ENCODE measurements at regions not wholly inside any gene's neighbourhood (a gene's known extent, or its start where the extent isn't known, plus 50 kb on each side); places are given as distances from the start of the nearest gene placed in this dataset.

DNA sequence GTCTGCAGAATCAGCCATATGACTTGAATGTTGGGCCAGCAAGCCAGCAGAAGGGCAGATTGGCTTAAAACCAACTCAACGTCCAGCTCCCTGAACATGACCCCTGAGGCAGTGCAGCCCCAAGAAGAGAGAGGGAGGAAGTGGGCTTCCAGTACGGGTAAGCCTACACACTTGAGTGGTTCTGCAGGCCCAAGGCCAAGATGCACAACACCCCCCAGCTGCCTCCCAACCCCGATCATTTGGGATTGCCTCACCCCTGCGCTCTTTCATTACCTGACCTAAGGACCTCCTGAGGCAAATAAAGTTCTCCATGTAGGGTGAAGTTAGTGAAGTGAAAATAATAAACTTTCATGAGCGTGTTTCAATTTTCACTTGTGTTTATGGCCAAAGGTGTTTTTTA lies 536.0 kb downstream of the TNS1 start:
- no peak for TF ChIP-seq POLR2A (IDR thresholded peaks at IDR 0.05)
- TF ChIP-seq CTCF (IDR thresholded peaks at IDR 0.05) = no peak
